HG02642 (cell line): ENCODE measurements at regions not wholly inside any gene's neighbourhood (a gene's known extent, or its start where the extent isn't known, plus 50 kb on each side); places are given as distances from the start of the nearest gene placed in this dataset.
"Not testable (repeated sequence)": the region's sequence is repeated elsewhere in the genome, so short reads cannot be mapped to it uniquely, and the experiment has no call there.

Experiments
- ATAC-seq: cut with Tn5 transposase; IDR thresholded peaks from one replicate; pipeline ENCODE4 v1.9.1; 2021; ENCODE audit warnings: mild to moderate bottlenecking; ENCODE audit not compliant: unreplicated experiment, poor library complexity

- no peak for ATAC-seq
Observed at GRCh38 chrX:117843749-117844148, 272.9 kb downstream of the KLHL13 start.

GRCh38 chrX:117840645-117841044 lies 276.0 kb downstream of the KLHL13 start:
- ATAC-seq: no peak

- ATAC-seq: no peak
Observed at GRCh38 chrX:117839544-117839943, 277.1 kb downstream of the KLHL13 start.

- no peak for ATAC-seq
Observed at GRCh38 chrX:117838581-117839331, 277.9 kb downstream of the KLHL13 start.

GRCh38 chrX:117835034-117835433 lies 281.6 kb downstream of the KLHL13 start:
- no peak for ATAC-seq

- no peak for ATAC-seq
Observed at GRCh38 chrX:117834076-117834475, 282.5 kb downstream of the KLHL13 start.

GRCh38 chrX:117821472-117821871 lies 295.1 kb downstream of the KLHL13 start:
- not testable (repeated sequence) for ATAC-seq

- ATAC-seq: no peak
Observed at GRCh38 chrX:117808426-117808825, 308.2 kb downstream of the KLHL13 start.

- ATAC-seq: no peak
Observed at GRCh38 chrX:117803463-117803862, 313.1 kb downstream of the KLHL13 start.

- no peak for ATAC-seq
Observed at GRCh38 chrX:117788339-117788738, 328.3 kb downstream of the KLHL13 start.

- no peak for ATAC-seq
Observed at GRCh38 chrX:117771384-117771783, 345.2 kb downstream of the KLHL13 start.

GRCh38 chrX:117768861-117769604 lies 347.6 kb downstream of the KLHL13 start:
- ATAC-seq: no peak

GRCh38 chrX:117765211-117765610 lies 351.4 kb downstream of the KLHL13 start:
- ATAC-seq: no peak

- peak; percentile 97 for ATAC-seq
Observed at GRCh38 chrX:117752745-117753144, 363.9 kb downstream of the KLHL13 start.

- ATAC-seq: no peak
Observed at GRCh38 chrX:117751155-117751554, 365.5 kb downstream of the KLHL13 start.

- ATAC-seq: no peak
Observed at GRCh38 chrX:117744958-117745357, 371.7 kb downstream of the KLHL13 start.

GRCh38 chrX:117743469-117744251 lies 372.9 kb downstream of the KLHL13 start:
- no peak for ATAC-seq

- ATAC-seq: no peak
Observed at GRCh38 chrX:117713411-117713810, 403.2 kb downstream of the KLHL13 start.

- no peak for ATAC-seq
Observed at GRCh38 chrX:117711782-117712181, 404.8 kb downstream of the KLHL13 start.

- no peak for ATAC-seq
Observed at GRCh38 chrX:117707948-117708743, 408.5 kb downstream of the KLHL13 start.
